GM18499 (cell line): ENCODE measurements at regions not wholly inside any gene's neighbourhood (a gene's known extent, or its start where the extent isn't known, plus 50 kb on each side); places are given as distances from the start of the nearest gene placed in this dataset.
A peak's percentile ranks its signal among the peaks of the same experiment; 100 is the strongest.
"Not testable (repeated sequence)": the region's sequence is repeated elsewhere in the genome, so short reads cannot be mapped to it uniquely, and the experiment has no call there.

Experiments
- ATAC-seq: cut with Tn5 transposase; IDR thresholded peaks from one replicate; pipeline ENCODE4 v1.9.1; 2021; ENCODE audit warnings: moderate number of reproducible peaks; ENCODE audit not compliant: insufficient read depth, unreplicated experiment

DNA sequence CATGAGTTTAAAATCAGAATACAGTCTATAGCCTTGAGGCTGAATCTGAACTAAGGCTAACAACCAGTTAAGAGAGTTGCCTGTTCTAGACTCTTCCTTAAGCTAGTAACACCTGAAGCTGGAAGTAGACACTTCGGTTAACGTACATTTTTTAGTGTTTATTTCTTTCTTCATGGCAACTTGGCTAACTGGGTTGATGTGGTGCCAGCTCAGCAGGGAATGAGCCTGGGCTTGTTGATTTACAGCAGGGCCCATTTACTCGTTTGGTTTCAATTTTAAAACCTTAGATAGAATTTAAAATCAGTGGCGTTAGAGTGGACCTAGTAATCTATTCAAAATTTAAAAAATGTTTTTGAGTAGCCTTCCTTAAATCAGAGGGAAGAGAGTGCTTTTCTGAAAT, 137.6 kb upstream of the ESX1 start:
- no peak for ATAC-seq

DNA sequence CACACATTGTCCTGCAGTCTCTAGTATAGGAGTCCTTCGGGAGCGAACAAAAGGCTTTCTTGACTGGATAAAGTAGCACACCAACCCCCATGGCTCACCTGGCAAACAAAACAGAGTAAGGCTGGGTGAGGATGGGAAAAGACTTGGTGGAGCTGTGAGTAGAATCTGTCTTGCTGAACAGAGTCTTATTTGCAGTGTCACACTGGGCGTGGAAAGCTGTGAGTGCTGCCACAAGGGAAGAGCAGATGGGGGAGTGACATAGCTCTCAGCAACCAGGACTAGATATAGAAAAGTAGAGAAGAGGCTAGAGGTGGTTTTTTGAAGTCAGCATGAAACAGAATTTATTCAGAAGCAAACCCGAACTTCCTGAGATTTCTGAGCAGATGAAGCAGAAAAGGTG, 137.2 kb upstream of the ESX1 start:
- ATAC-seq = no peak

- ATAC-seq = no peak
These were observed 122.2 kb upstream of the ESX1 start for GRCh38 chrX:104376937-104377336.

DNA sequence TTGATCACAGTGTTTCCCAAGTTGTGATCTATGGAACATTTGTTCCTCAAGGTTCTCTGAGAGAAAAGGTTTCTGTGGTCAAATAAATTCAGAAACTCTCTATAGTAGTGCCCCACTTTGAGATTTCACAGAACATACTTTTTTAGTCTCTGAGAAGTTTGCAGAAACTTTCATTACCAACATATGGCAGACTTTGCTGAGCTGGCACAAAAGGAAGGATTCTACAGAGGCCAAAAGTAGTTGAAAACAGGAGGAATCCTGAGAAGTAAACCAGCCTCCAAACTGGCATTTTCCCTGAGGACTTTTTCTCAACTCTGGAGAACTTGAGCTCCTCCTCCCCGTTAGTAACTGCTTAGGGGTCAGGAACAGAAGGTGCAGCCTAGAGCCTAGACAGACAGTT, 117.8 kb upstream of the ESX1 start:
- no peak for ATAC-seq

DNA sequence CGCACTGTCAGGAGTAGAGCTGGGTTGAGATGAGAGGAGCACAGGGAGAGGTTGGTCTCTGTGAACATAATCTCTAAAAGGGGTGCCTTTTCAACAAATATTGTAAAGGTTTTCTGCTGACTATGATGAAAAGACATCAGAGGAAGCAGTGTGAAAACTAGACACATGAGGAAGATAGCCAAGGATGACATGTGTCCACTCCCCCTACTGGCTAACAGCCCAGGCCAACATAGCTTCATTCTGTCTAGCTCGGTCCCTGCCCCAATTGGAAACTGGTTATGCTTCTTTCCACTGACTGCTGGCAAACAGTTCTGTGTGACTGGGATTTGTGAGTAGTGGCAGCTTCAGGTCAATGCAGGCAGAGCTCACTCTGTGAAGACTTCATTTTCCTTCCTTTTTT, 115.4 kb upstream of the ESX1 start:
- ATAC-seq = no peak

DNA sequence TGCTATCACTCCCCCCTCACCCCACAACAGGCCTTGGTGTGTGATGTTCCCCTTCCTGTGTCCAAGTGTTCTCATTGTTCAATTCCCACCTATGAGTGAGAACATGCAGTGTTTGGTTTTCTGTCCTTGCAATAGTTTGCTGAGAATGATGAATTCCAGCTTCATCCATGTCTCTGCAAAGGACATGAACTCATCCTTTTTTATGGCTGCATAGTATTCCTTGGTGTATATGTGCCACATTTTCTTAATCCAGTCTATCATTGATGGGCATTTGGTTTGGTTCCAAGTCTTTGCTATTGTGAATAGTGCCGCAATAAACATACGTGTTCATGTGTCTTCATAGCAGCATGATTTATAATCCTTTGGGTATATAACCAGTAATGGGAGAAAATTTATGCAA, 106.0 kb upstream of the ESX1 start:
- ATAC-seq = not testable (repeated sequence)

DNA sequence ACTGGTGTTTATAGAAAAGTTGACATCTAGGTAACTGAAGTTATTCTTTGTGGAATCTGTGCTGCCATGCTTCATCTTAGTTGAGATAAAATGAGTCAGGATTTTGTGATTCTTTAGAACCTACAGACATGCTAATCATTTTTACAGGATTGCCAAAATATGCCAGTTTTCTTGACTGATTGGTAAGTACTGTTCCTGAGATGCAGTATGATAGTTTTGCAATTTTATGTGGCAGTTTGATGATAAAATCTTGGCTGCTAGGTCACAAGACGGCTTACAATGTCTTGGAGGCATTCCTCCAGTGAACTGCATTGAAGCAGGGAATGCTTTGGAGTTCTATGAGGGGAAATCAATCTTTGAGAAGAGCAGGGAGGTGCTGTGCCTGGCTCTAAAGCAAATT, 104.4 kb upstream of the ESX1 start:
- no peak for ATAC-seq

DNA sequence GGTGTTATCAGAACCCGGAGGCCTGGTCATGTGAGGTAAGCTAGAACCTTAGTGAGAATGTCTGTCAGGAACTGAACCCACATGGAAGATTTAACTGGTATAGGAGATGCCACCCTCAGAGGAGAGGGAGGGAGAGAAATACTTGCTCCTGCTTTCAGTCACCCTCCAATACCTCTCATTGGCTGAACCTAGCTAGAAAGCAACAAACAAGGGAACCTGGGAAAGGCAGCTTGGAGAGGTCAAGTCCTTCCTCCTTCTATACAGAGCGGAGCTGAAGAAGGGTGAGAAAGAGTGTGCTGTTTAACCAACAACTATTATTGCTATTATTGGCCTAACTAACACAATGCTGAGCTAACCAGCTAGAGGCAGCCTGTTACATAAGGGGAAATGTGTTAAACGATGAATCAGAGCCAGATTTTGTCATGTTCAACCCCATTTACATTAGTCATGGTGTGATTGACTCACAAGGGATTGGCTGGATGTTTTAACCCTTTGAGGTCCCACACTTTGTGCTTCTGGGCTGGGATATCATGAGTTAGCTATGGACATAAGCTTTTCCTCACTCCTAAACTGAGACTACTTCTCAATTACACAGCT, 96.5 kb upstream of the ESX1 start:
- ATAC-seq = no peak

DNA sequence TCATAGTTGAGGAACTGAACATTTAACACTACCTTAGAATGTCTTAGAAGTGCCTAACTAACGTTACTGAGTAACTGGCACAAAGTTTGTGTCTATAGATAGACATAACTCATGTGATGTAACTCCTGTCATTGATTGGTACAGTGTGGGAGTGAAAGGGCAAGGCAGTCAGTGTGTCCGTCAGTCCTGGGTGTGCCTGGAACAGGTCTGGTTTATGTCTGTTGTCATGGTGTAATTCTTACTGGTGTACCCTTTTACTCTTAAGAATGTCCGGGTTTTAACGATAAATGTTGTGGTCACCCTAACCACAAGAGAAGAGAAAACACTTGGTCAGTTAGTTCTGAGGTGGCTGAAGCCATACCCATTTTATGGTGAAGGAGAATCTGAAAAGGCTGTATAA, 93.1 kb upstream of the ESX1 start:
- ATAC-seq = no peak

GRCh38 chrX:104343428-104344129, 88.8 kb upstream of the ESX1 start:
- ATAC-seq = peak; percentile 83

- ATAC-seq = no peak
These were observed 87.3 kb upstream of the ESX1 start for GRCh38 chrX:104342065-104342464.

DNA sequence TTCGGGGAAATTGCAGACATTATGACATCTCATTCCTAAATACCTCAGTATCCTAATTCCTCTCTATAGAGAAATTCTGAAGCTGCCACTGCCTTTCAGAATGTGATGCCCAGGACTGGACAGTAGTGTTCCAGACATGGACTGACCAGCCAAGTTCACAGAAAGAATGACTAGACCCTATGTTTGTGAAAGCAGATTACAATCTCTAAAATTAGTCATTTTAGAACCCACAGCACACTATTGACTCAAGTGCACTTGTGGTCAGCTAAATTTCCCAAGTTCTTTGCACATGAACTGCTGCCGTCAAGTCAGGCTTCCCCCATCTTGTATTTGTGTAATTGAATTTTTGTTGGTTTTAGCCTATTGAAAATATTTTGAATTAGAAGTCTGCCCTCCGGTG, 81.0 kb upstream of the ESX1 start:
- ATAC-seq = no peak

- ATAC-seq = no peak
These were observed 80.2 kb upstream of the ESX1 start for GRCh38 chrX:104334971-104335370.

- no peak for ATAC-seq
These were observed 76.2 kb upstream of the ESX1 start for GRCh38 chrX:104330966-104331365.

GRCh38 chrX:104329731-104330130, 75.0 kb upstream of the ESX1 start:
- ATAC-seq = no peak

DNA sequence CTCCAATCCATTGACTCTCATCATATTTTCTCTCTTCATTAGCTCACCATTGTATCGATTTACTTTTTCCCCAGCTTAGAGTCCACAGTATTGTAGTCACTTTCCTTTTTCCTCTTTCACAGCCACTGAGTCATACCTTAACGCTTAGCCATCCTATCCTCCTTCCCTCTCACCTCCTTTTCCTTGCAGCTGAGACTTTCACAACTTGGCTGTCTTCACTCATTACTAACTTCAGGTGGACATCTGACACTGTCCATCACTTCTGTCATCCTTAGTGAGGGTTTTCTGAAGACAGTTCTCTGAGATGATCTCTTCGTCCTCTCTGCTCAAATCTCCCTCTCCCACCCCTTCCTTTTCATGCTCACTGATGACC, 70.5 kb upstream of the ESX1 start:
- no peak for ATAC-seq

DNA sequence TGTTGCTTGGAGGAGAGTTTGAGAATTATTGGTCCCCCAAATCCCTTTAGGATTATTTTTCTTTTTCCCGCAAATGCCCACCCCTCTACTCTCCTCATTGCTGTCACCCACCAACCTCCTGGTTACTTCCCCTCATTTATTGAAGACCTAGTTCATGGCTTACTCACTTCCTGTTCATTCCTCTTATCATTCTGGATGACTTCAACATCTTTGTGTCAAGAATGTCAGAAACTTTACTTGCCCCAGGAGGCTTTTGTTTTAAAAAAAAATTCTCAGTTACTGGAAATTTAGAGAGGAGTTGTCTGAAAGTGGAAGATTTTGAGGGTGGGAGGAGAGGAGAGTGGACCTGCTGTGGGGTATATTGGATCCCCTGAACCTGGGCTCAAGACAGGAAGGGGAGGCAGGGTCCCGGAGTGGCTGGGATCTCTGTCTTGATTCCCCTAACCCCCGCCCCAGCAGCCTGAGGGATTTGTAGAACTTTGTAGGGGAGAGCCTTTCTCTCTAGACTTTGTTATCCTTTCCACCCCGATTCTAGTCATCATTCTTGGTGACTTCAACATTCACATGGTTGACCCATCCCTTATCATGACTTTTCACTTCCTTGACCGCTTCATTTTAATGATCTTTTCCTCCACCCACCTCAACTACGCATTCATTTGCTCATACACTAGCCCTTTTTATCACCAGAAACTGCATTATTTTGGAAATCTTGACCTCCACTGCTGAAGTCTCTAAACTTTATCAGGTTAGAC, 69.9 kb upstream of the ESX1 start:
- no peak for ATAC-seq

DNA sequence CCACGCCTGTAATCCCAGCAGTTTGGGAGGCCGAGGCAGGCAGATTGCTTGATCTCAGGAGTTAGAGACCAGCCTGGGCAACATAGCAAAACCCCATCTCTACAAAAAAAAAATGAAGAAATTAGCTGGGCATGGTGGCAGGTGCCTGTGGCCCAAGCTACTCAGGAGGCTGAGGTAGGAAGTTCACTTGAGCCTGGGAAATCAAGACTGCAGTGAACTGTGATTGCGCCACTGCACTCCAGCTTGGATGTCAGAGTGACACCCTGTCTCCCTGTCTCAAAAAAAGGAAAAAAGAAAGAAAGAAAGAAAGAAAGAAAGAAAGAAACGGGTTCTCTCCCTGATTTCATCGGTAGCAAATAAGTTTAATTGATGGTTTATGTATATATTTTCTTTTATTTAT, 64.6 kb upstream of the ESX1 start:
- ATAC-seq = no peak

DNA sequence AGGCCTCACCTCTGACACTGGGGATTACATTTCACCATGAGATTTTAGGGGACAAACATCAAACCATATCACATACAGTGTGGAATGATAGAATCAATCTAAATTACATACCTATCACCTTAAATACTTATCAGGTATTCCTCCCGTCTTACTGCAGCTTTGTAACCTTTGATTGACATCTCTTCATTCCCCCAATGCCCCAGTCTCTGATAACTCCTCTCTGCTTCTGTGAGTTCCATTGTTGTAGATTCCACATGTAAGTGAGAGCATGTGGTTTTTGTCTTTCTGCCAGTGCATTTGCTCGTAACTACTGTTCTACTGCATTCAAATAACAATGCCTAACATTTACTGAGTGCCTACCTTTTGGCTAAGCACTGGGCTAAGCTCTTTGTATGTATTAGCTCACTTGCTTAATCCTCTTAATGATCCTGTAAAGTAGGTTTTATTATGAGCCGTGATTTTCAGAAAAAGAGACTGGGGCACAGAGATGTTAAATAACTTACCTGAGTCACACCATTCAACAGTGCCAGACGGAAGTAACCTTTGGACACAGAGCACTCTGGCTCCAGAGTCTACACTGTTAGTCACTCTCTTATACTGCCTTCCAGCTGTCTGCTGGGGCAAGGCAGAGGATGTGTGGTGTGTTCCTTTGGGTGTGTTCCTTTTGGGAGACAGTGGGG, 63.7 kb upstream of the ESX1 start:
- ATAC-seq = no peak

GRCh38 chrX:104316739-104317138, 62.0 kb upstream of the ESX1 start:
- ATAC-seq = no peak

DNA sequence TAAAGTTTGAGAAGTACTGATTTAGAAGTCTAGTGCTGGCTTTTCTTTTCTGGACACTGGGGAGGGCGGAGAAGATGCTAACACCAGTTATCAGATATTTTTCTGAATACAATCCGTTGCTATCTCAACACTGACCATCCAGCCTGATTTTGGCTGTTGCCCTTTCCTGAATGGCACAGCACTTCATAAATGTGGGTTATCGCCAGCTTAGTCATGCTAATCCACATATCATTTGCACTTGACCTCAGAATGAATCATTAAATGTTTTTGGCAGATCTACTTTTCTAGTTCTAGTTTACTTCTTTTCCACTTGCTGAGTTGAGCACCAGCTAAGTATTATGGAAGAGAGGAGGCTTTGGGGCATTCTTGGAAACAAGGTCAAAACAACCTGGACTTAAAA, 60.8 kb upstream of the ESX1 start:
- no peak for ATAC-seq
